ENCODE measurements at regions not wholly inside any gene's neighbourhood (a gene's known extent, or its start where the extent isn't known, plus 50 kb on each side); places are given as distances from the start of the nearest gene placed in this dataset.

- Histone ChIP-seq H3K4me1 (ENCODE audit: low read length) (no peaks in the 10 kb centered on the region), H3K27me3 (replicated peaks; ENCODE audit: insufficient read depth, low read length) (no peaks in the 10 kb centered on the region), H3F3A (ENCODE audit: insufficient read depth, low read length) (no peaks in the 10 kb centered on the region), H3K9me2 (replicated peaks; ENCODE audit: insufficient read depth, low read length) (no peaks in the 10 kb centered on the region), H3K36me3 (replicated peaks; ENCODE audit: insufficient read depth, low read length) (no peaks in the 10 kb centered on the region), H4K20me1 (ENCODE audit: insufficient read depth, low read length) (no peaks in the 10 kb centered on the region), H2AFZ (ENCODE audit: low read length) (no peak overlapping the region), H3K4me3 (ENCODE audit: low read length) (no peak overlapping the region), H3K79me2 (ENCODE audit: low read length) (no peaks in the 10 kb centered on the region), H3K9ac (ENCODE audit: low read length) (no peak overlapping the region), H3K9me3 (replicated peaks; ENCODE audit: insufficient read depth, low read length) (no peaks in the 10 kb centered on the region), H3K27ac (ENCODE audit: low read length) (no peak overlapping the region), H3K4me2 (ENCODE audit: low read depth, low read length) (no peak overlapping the region)
- DNase-seq = no peak
- TF ChIP-seq CTCF (IDR thresholded peaks at IDR 0.05; ENCODE audit: low read length) = no peak
- no peak for TF ChIP-seq EZH2phosphoT487 (IDR thresholded peaks at IDR 0.05; ENCODE audit: low read length)
- no peak for TF ChIP-seq EZH2 (optimal IDR thresholded peaks at IDR 0.05; ENCODE audit: low read depth, low read length)
Observed at GRCh38 chr3:71994203-71994602, 209.3 kb upstream of the PROK2 start.

GRCh38 chr3:71991681-71992080 lies 206.7 kb upstream of the PROK2 start:
- H2AFZ ChIP-seq (ENCODE audit: low read length) = no peak overlapping the region
- no peak for DNase-seq
- no peaks in the 10 kb centered on the region for H3K36me3 ChIP-seq (replicated peaks; ENCODE audit: insufficient read depth, low read length)
- no peaks in the 10 kb centered on the region for H3K79me2 ChIP-seq (ENCODE audit: low read length)
- no peak overlapping the region for H3K4me3 ChIP-seq (ENCODE audit: low read length)
- H3K9ac ChIP-seq (ENCODE audit: low read length) = no peak overlapping the region
- H3K9me3 ChIP-seq (replicated peaks; ENCODE audit: insufficient read depth, low read length) = no peaks in the 10 kb centered on the region
- no peaks in the 10 kb centered on the region for H3F3A ChIP-seq (ENCODE audit: insufficient read depth, low read length)
- no peak overlapping the region for H3K4me2 ChIP-seq (ENCODE audit: low read depth, low read length)
- TF ChIP-seq EZH2phosphoT487 (IDR thresholded peaks at IDR 0.05; ENCODE audit: low read length) (no peak), EZH2 (optimal IDR thresholded peaks at IDR 0.05; ENCODE audit: low read depth, low read length) (no peak), CTCF (IDR thresholded peaks at IDR 0.05; ENCODE audit: low read length) (no peak)
- no peak overlapping the region for H3K27ac ChIP-seq (ENCODE audit: low read length)
- no peaks in the 10 kb centered on the region for H3K4me1 ChIP-seq (ENCODE audit: low read length)
- H4K20me1 ChIP-seq (ENCODE audit: insufficient read depth, low read length) = no peaks in the 10 kb centered on the region
- H3K9me2 ChIP-seq (replicated peaks; ENCODE audit: insufficient read depth, low read length) = no peaks in the 10 kb centered on the region
- H3K27me3 ChIP-seq (replicated peaks; ENCODE audit: insufficient read depth, low read length) = no peaks in the 10 kb centered on the region

GRCh38 chr3:71991046-71991445 lies 206.1 kb upstream of the PROK2 start:
- Histone ChIP-seq H3K4me3 (ENCODE audit: low read length) (no peak overlapping the region), H3K27ac (ENCODE audit: low read length) (no peak overlapping the region), H3K4me1 (ENCODE audit: low read length) (no peaks in the 10 kb centered on the region), H4K20me1 (ENCODE audit: insufficient read depth, low read length) (no peaks in the 10 kb centered on the region), H2AFZ (ENCODE audit: low read length) (no peak overlapping the region), H3K9me2 (replicated peaks; ENCODE audit: insufficient read depth, low read length) (no peaks in the 10 kb centered on the region), H3K79me2 (ENCODE audit: low read length) (no peaks in the 10 kb centered on the region), H3F3A (ENCODE audit: insufficient read depth, low read length) (no peaks in the 10 kb centered on the region), H3K27me3 (replicated peaks; ENCODE audit: insufficient read depth, low read length) (no peaks in the 10 kb centered on the region), H3K36me3 (replicated peaks; ENCODE audit: insufficient read depth, low read length) (no peaks in the 10 kb centered on the region), H3K4me2 (ENCODE audit: low read depth, low read length) (no peak overlapping the region), H3K9me3 (replicated peaks; ENCODE audit: insufficient read depth, low read length) (no peaks in the 10 kb centered on the region), H3K9ac (ENCODE audit: low read length) (no peak overlapping the region)
- TF ChIP-seq EZH2phosphoT487 (IDR thresholded peaks at IDR 0.05; ENCODE audit: low read length) = no peak
- TF ChIP-seq CTCF (IDR thresholded peaks at IDR 0.05; ENCODE audit: low read length) = no peak
- TF ChIP-seq EZH2 (optimal IDR thresholded peaks at IDR 0.05; ENCODE audit: low read depth, low read length) = no peak
- no peak for DNase-seq
